Immature natural killer cell (primary cell): ENCODE measurements at regions not wholly inside any gene's neighbourhood (a gene's known extent, or its start where the extent isn't known, plus 50 kb on each side); places are given as distances from the start of the nearest gene placed in this dataset.
"Not testable (repeated sequence)": the region's sequence is repeated elsewhere in the genome, so short reads cannot be mapped to it uniquely, and the experiment has no call there.

Experiments
- DNase-seq, 3 donors: peaks; one replicate each; pipeline ENCODE4 v3.0.0; 2022; ENCODE audit warnings: mixed read lengths in 1 of 3
- H3K27ac Mint-ChIP-seq, 6 donors: one replicate each; pipeline ENCODE4 v1.8.0; 2020; ENCODE audit warnings: mixed read lengths in 6 of 6, mild to moderate bottlenecking in 5 of 6, inconsistent platforms in 4 of 6, moderate library complexity in 3 of 6
- H3K27me3 Mint-ChIP-seq, 3 donors: one replicate each; pipeline ENCODE4 v1.8.0; 2020 to 2021; ENCODE audit warnings: low read depth in 3 of 3, mild to moderate bottlenecking in 3 of 3, mixed read lengths in 3 of 3, moderate library complexity in 3 of 3, inconsistent platforms in 1 of 3
- H3K36me3 Mint-ChIP-seq, 3 donors: one replicate each; pipeline ENCODE4 v1.8.0; 2020; ENCODE audit warnings: mixed read lengths in 3 of 3, inconsistent platforms in 2 of 3, mild to moderate bottlenecking in 2 of 3
- H3K4me1 Mint-ChIP-seq, 2 donors: one replicate each; pipeline ENCODE4 v1.8.0; 2020; ENCODE audit warnings: inconsistent platforms in 2 of 2, mild to moderate bottlenecking in 2 of 2, mixed read lengths in 2 of 2, moderate library complexity in 1 of 2
- H3K4me3 Mint-ChIP-seq, 5 donors: one replicate each; pipeline ENCODE4 v1.8.0; 2020; ENCODE audit warnings: mild to moderate bottlenecking in 5 of 5, mixed read lengths in 5 of 5, inconsistent platforms in 3 of 5, moderate library complexity in 3 of 5
- H3K9me3 Mint-ChIP-seq, 6 donors: one replicate each; pipeline ENCODE4 v1.8.0; 2020; ENCODE audit warnings: mild to moderate bottlenecking in 6 of 6, mixed read lengths in 6 of 6, inconsistent platforms in 4 of 6, moderate library complexity in 3 of 6

DNA sequence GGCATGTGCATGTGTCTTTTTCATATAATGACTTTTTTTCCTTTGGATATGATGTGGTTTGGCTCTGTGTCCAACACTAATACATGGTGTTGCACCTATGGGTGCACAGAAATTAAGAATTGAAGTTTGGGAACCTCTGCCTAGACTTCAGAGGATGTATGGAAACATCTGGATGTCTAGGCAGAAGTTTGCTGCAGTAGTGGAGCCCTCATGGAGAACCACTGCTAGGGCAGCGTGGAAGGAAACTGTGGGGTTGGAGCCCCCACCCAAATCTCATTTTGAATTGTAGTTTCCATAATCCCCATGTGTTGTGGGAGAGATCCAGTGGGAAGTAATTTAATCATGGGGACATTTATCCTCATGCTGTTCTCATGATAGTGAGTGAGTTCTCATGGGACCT is 235.0 kb upstream of the TRPC7 start:
- H3K27me3 Mint-ChIP-seq: no peaks in the 10 kb centered on the region
- peaks cover 8 to 56% (median 15%) of the 10 kb centered on the region in 6 donors for H3K9me3 Mint-ChIP-seq
- H3K36me3 Mint-ChIP-seq: no peaks in the 10 kb centered on the region
- no peak overlapping the region for H3K27ac Mint-ChIP-seq
- no peaks in the 10 kb centered on the region for H3K4me1 Mint-ChIP-seq
- no peak for DNase-seq
- no peak overlapping the region for H3K4me3 Mint-ChIP-seq

DNA sequence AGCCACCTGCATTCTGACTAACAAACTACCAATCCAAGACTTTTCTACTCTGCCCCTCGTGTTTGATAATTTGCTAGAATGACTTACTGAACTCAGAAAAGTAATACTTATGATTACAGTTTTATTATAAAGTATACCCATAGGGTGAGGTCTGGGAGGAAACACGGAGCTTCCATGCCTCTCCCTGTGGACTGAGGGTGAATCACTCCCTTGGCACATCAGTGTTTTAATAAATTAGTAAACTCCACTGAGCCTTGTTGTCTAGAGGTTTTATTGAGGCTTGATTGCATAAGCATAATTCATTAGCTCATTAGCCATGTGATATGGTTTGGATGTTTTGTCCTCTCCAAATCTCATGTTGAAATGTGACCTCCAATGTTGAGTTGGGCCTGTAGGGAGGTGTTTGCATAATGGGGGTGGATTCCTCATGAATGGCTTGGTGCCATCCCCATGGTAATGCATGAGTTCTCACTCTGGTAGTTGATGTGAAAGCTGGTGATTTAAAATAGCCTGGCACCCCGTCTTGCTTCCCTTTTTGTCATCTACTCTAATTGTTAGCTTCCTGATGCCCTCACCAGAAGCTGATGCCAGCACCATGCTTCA is 233.6 kb upstream of the TRPC7 start:
- H3K27ac Mint-ChIP-seq: no peak overlapping the region
- H3K9me3 Mint-ChIP-seq: peaks cover 6 to 50% (median 13%) of the 10 kb centered on the region in 6 donors
- H3K36me3 Mint-ChIP-seq: no peaks in the 10 kb centered on the region
- no peak for DNase-seq
- no peak overlapping the region for H3K4me3 Mint-ChIP-seq
- H3K4me1 Mint-ChIP-seq: no peaks in the 10 kb centered on the region
- H3K27me3 Mint-ChIP-seq: no peaks in the 10 kb centered on the region

DNA sequence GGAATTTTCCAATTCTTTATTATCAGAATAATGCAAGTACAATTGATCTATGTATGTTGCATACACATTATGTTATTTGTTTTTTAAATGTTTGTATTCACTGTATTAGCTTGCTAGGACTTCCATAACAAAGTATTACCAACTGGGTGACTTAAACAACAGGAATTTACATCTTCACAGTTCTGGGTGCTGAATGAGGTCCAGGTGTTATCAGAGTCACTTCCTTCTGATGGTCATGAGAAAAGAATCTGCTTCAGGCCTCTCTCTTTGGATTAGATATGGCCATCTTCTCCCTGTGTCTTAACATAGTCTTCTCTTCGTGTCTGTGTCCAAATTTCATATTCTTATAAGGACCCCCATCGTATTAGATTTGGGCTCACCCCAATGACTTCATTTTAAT is 229.1 kb upstream of the TRPC7 start:
- H3K4me1 Mint-ChIP-seq: no peaks in the 10 kb centered on the region
- H3K4me3 Mint-ChIP-seq: no peak overlapping the region
- no peak for DNase-seq
- peaks cover 0 to 1% (median 0%) of the 10 kb centered on the region in 3 donors for H3K27me3 Mint-ChIP-seq
- H3K36me3 Mint-ChIP-seq: no peaks in the 10 kb centered on the region
- H3K27ac Mint-ChIP-seq: no peak overlapping the region
- peaks cover 0 to 20% (median 3%) of the 10 kb centered on the region in 6 donors for H3K9me3 Mint-ChIP-seq

DNA sequence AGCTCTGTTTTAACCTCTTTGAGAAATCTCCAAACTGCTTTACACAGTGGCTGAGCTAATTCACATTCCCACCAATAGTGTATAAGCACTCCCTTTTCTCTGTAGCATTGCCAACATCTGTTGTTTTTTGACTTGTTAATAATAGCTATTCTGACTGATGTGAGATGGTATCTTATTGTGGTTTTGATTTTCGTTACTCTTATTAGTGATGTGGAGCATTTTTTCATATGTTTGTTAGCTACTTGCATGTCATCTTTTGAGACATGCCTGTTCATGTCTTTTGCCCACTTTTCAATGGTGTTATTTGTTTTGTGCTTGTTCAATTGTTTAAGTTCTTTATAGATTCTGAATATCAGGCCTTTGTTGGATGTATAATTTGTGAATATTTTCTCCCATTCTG is 225.2 kb upstream of the TRPC7 start:
- no peak for DNase-seq
- H3K4me1 Mint-ChIP-seq: no peaks in the 10 kb centered on the region

DNA sequence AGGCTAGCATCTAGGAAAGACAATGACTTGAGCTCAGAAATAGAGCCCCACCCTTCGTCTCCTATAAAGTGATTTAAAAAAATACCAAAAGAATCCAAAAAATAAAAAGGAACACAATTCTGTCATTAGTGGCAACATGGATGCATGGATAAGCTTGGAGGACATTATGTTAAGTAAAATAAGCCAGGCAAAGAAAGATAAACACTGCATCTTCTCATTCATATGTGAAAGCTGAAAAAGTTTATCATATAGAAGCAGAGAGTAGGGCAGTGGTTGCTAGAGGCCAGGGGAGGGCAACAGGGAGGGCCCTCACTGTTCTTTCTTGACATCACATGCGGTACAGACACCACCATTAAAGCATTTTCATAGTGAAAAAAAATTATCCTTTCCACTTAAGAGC is 220.9 kb upstream of the TRPC7 start:
- Mint-ChIP-seq H3K27ac (no peak overlapping the region), H3K27me3 (peaks cover 0 to 1% (median 0%) of the 10 kb centered on the region in 3 donors), H3K4me1 (no peaks in the 10 kb centered on the region), H3K36me3 (peaks cover 0 to 3% (median 0%) of the 10 kb centered on the region in 3 donors), H3K4me3 (no peak overlapping the region), H3K9me3 (peaks cover 0 to 21% (median 6%) of the 10 kb centered on the region in 6 donors)
- DNase-seq: no peak

More for the DNA sequence above, 225.2 kb upstream of the TRPC7 start:
- Mint-ChIP-seq H3K27ac (no peak overlapping the region), H3K36me3 (no peaks in the 10 kb centered on the region), H3K4me3 (no peak overlapping the region), H3K9me3 (peaks cover 0 to 8% (median 2%) of the 10 kb centered on the region in 6 donors), H3K27me3 (peaks cover 0 to 1% (median 0%) of the 10 kb centered on the region in 3 donors)

DNA sequence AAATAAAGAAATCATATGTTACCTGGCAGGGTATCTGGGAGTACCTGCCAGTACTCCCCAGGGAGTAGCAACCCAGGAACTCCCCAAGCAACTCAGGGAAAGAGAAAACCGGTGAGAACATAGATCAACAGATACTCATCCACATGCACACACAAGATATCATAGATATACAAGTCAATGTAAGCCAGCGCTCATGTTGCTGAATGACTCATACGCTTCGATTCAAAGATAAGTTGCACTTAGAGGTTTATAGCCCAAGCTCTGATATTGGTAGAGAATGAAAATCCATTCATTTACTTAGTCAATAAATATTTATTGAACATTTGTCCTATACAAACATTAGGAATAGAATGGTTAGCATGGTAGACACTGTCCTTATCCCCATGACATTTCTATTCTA is 219.1 kb upstream of the TRPC7 start:
- peaks cover 0 to 3% (median 0%) of the 10 kb centered on the region in 3 donors for H3K36me3 Mint-ChIP-seq
- DNase-seq: no peak
- no peak overlapping the region for H3K27ac Mint-ChIP-seq
- H3K9me3 Mint-ChIP-seq: peaks cover 0 to 21% (median 6%) of the 10 kb centered on the region in 6 donors
- H3K4me1 Mint-ChIP-seq: no peaks in the 10 kb centered on the region
- H3K27me3 Mint-ChIP-seq: peaks cover 0 to 1% (median 0%) of the 10 kb centered on the region in 3 donors
- no peak overlapping the region for H3K4me3 Mint-ChIP-seq

DNA sequence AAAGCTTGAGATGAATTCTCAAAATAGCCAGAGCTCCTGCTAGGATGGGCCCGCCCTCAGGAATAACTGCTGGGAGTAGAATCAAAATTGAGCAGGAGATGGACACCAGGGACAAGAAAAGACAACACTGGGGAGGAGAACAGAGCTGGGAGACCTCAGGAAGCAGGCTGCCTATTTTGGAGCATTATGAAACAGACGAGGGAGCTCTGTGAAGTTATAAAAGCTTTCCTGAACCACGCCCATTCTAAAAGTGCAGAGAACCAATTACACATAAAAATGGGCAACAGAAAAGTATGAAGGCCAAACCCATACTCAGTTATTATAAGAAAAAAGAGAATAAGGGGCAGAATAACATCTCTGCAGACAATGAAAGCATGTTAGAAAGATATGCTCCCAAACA is 213.9 kb upstream of the TRPC7 start:
- Mint-ChIP-seq H3K4me3 (no peak overlapping the region), H3K27ac (no peak overlapping the region), H3K4me1 (no peaks in the 10 kb centered on the region), H3K27me3 (no peaks in the 10 kb centered on the region), H3K36me3 (peaks cover 0 to 3% (median 0%) of the 10 kb centered on the region in 3 donors), H3K9me3 (peaks cover 2 to 22% (median 7%) of the 10 kb centered on the region in 6 donors)
- DNase-seq: no peak

DNA sequence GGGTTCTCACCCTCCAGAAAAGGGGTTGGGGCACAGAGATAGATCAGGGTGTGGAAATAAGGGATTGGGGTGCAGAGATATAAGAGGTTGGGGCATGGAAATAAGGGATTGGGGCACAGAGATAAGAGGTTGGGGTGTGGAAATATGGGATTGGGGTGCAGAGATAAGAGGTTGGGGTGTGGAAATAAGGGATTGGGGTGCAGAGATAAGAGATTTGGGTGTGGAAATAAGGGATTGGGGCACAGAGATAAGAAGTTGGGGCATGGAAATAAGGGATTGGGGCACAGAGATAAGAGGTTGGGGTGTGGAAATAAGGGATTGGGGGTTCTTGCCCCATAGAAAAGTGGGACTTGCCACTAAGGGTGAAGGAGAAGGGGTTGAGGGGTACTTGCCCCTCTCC is 204.5 kb upstream of the TRPC7 start:
- H3K4me1 Mint-ChIP-seq, H3K36me3 Mint-ChIP-seq, DNase-seq, H3K4me3 Mint-ChIP-seq, H3K27me3 Mint-ChIP-seq, H3K27ac Mint-ChIP-seq: not testable (repeated sequence)
- peaks cover 0 to 19% (median 12%) of the 10 kb centered on the region in 6 donors for H3K9me3 Mint-ChIP-seq

DNA sequence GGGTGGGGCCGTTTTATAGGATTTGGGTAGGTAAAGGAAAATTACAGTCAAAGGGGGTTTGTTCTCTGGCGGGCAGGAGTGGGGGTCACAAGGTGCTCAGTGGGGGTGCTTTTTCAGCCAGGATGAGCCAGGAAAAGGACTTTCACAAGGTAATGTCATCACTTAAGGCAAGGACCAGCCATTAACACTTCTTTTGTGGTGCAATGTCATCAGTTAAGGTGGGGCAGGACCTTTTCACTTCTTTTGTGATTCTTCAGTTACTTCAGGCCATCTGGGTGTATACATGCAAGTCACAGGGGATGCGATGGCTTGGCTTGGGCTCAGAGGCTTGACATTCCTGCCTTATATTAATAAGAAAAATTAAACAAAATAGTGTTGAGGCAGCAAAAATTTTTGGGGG is 200.1 kb upstream of the TRPC7 start:
- H3K4me3 Mint-ChIP-seq, H3K27me3 Mint-ChIP-seq, H3K27ac Mint-ChIP-seq, H3K4me1 Mint-ChIP-seq, H3K36me3 Mint-ChIP-seq, DNase-seq: not testable (repeated sequence)
- H3K9me3 Mint-ChIP-seq: peaks cover 1 to 17% (median 9%) of the 10 kb centered on the region in 6 donors

DNA sequence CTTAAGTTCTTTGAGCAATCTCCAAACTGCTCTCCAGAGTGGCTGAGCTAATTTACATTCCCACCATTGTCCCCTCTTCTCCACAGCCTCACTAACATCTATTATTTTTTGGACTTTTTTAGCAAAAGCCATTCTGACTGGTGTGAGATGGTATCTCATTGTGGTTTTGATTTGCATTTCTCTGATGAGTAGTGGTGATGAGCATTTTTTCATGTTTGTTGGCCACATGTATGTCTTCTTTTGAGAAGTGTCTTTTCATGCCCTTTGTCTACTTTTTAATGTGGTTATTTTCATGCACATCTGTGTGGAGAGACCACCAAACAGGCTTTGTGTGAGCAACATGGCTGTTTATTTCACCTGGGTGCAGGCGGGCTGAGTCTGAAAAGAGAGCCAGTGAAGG is 199.7 kb upstream of the TRPC7 start:
- peaks cover 0 to 17% (median 9%) of the 10 kb centered on the region in 6 donors for H3K9me3 Mint-ChIP-seq
- not testable (repeated sequence) for DNase-seq, H3K4me1 Mint-ChIP-seq, H3K27me3 Mint-ChIP-seq, H3K27ac Mint-ChIP-seq, H3K4me3 Mint-ChIP-seq, H3K36me3 Mint-ChIP-seq

DNA sequence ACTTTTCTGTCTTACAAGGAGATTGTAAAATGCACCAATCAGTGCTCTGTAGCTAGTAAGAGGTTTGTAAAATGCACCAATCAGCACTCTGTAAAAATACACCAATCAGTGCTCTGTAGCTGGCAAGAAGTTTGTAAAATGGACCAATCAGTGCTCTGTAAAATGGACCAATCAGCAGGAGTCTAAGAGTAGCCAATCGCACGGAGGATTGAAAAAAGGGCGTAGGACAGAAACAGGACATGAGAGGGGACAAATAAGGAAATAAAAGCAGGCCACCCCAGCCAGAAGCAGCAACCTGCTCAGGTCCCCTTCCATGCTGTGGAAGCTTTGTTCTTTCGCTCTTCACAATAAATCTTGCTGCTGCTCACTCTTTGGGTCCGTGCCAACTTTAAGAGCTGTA is 199.1 kb upstream of the TRPC7 start:
- not testable (repeated sequence) for H3K4me3 Mint-ChIP-seq, H3K27me3 Mint-ChIP-seq, H3K4me1 Mint-ChIP-seq, DNase-seq, H3K36me3 Mint-ChIP-seq, H3K27ac Mint-ChIP-seq
- H3K9me3 Mint-ChIP-seq: peaks cover 0 to 17% (median 7%) of the 10 kb centered on the region in 6 donors

DNA sequence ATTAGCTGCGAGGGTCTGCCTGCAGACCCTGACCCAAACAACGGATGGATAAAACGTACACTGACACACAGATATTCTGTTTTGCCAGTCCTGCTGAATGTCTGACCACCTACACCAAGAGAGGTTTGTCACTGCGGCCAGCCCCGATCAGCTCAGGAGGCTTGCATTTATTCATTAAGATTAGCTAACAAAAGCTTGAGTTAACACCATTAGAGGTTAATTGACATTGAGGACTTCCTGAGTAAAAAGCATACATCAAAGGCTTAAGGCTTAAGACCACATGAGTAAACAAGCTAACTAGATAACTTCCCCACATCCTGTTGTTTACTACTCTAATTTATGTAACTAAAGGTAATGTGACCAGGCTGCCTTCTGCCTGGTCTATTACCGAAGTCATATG is 198.1 kb upstream of the TRPC7 start:
- no peak for DNase-seq
- Mint-ChIP-seq H3K4me3 (no peak overlapping the region), H3K27me3 (no peaks in the 10 kb centered on the region), H3K27ac (no peak overlapping the region), H3K9me3 (peaks cover 0 to 22% (median 9%) of the 10 kb centered on the region in 6 donors), H3K4me1 (no peaks in the 10 kb centered on the region), H3K36me3 (no peaks in the 10 kb centered on the region)

DNA sequence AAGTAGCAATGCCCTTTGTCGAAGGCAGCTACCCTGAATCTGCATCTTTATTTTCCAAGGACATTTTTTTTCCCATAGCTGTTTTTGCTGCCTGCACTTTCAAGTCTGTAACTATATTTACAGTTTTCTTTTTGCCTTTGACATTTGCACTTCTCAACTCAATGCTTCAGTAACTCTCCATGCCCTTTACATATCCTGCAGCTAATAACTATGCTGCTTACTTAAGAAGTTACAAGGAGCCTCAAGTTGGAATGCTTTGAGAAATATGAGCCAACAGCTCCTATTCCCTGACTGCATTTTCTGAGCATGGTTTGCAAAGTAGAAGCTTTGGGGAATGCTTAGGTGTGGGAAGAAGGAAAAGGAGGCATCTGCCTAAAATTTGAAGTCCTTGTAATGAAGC is 194.8 kb upstream of the TRPC7 start:
- Mint-ChIP-seq H3K9me3 (peaks cover 6 to 21% (median 13%) of the 10 kb centered on the region in 6 donors), H3K36me3 (peaks cover 0 to 3% (median 0%) of the 10 kb centered on the region in 3 donors), H3K4me1 (no peaks in the 10 kb centered on the region), H3K27me3 (no peaks in the 10 kb centered on the region), H3K27ac (no peak overlapping the region), H3K4me3 (no peak overlapping the region)
- DNase-seq: no peak

DNA sequence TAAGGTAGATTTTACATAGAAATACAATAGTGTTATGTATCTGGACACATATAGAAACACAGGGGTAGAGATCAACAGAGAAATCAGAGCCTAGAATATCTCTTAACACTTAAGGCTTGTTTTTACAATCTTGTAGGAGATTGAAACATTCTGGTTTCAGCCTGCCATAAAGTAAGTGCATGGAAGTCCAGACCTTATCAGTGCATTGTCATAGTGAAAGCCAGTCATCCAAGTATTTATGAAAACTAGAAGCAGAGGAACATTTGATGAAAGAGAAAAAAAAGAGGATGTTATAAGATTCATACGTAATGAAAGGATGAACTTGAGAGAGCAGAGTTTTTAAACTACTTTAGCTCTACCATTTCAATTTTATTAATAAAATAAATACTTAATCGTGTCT is 194.3 kb upstream of the TRPC7 start:
- H3K27ac Mint-ChIP-seq: no peak overlapping the region
- no peak overlapping the region for H3K4me3 Mint-ChIP-seq
- H3K36me3 Mint-ChIP-seq: peaks cover 0 to 4% (median 0%) of the 10 kb centered on the region in 3 donors
- DNase-seq: no peak
- H3K27me3 Mint-ChIP-seq: no peaks in the 10 kb centered on the region
- H3K4me1 Mint-ChIP-seq: no peaks in the 10 kb centered on the region
- peaks cover 6 to 26% (median 12%) of the 10 kb centered on the region in 6 donors for H3K9me3 Mint-ChIP-seq

DNA sequence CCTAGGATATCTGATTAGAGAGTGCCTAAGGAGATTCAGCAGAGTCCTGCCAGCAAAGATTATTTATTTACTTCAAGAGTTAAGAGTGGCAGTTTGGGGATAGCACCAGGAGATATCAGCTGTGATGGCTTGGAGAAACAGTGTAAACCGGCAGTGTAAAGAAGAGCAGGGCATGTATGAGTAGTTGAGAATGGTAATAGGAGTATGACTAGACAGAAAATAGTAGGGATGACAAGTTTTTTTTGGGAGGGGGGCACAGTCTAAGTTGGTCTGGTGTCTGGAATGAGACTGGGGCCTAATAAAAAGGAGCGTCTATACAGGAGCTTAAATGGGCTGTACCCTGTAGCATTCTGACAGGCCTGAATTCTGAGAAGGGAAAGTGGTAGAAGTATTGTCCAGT is 181.8 kb upstream of the TRPC7 start:
- not testable (repeated sequence) for H3K36me3 Mint-ChIP-seq, DNase-seq, H3K4me3 Mint-ChIP-seq, H3K4me1 Mint-ChIP-seq, H3K27ac Mint-ChIP-seq, H3K27me3 Mint-ChIP-seq
- H3K9me3 Mint-ChIP-seq: peaks cover 4 to 23% (median 6%) of the 10 kb centered on the region in 6 donors
